ENCODE measurements at regions not wholly inside any gene's neighbourhood (a gene's known extent, or its start where the extent isn't known, plus 50 kb on each side); places are given as distances from the start of the nearest gene placed in this dataset.

DNA sequence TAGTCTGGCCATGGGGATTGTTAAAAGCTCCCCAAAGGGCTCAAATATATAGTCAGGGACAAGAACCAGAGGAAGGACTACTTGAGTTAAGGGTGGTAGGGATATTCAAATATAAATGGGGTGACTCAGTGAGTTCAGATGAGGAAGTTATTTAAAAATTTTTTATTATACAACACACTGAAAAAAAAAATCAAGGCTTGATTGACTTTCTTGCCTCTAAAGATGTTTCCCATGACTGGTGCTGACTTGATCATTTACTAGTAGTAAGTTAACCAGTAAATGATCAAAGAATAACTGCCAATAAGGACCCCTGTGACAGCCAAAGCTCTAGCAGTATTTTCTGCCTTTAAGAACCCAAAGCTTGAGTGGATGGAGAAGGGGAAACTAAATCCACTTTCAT is 357.6 kb upstream of the NR5A2 start:
- no peak for TF ChIP-seq EZH2phosphoT487 (conservative IDR thresholded peaks at IDR 0.05; ENCODE audit: low read length)
- TF ChIP-seq, protein P1, sequence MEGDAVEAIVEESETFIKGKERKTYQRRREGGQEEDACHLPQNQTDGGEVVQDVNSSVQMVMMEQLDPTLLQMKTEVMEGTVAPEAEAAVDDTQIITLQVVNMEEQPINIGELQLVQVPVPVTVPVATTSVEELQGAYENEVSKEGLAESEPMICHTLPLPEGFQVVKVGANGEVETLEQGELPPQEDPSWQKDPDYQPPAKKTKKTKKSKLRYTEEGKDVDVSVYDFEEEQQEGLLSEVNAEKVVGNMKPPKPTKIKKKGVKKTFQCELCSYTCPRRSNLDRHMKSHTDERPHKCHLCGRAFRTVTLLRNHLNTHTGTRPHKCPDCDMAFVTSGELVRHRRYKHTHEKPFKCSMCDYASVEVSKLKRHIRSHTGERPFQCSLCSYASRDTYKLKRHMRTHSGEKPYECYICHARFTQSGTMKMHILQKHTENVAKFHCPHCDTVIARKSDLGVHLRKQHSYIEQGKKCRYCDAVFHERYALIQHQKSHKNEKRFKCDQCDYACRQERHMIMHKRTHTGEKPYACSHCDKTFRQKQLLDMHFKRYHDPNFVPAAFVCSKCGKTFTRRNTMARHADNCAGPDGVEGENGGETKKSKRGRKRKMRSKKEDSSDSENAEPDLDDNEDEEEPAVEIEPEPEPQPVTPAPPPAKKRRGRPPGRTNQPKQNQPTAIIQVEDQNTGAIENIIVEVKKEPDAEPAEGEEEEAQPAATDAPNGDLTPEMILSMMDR (IDR thresholded peaks at IDR 0.05; ENCODE audit: insufficient read depth, low read length, poor library complexity, severe bottlenecking): no peak
